AG09309 (cell line): ENCODE measurements at regions not wholly inside any gene's neighbourhood (a gene's known extent, or its start where the extent isn't known, plus 50 kb on each side); places are given as distances from the start of the nearest gene placed in this dataset.

ENCODE experiments used
- DNase-seq: peaks from one replicate; pipeline ENCODE4 v3.0.0-alpha.2; 2010; ENCODE audit warnings: low read depth
- H3K4me3 ChIP-seq: 2 replicates; pipeline ENCODE4 v1.5.1; 2011; ENCODE audit warnings: mild to moderate bottlenecking, low read depth, low read length, moderate library complexity; ENCODE audit not compliant: control insufficient read depth
- CTCF ChIP-seq: IDR thresholded peaks from 2 replicates; pipeline ENCODE4 v1.5.1; 2011; ENCODE audit warnings: mild to moderate bottlenecking, low read depth, low read length, inconsistent platforms; ENCODE audit not compliant: insufficient read depth, control insufficient read depth; ENCODE audit errors: missing control alignments

- no peak for DNase-seq
- H3K4me3 ChIP-seq = no peak overlapping the region
- no peak for TF ChIP-seq CTCF
Observed at GRCh38 chr9:109907810-109908458, 127.9 kb downstream of the PALM2AKAP2 start.

GRCh38 chr9:109908459-109909390, 128.7 kb downstream of the PALM2AKAP2 start:
- no peak overlapping the region for H3K4me3 ChIP-seq
- DNase-seq = no peak
- TF ChIP-seq CTCF = no peak

GRCh38 chr9:109910671-109911518, 130.9 kb downstream of the PALM2AKAP2 start:
- TF ChIP-seq CTCF = no peak
- peak; percentile 54 for DNase-seq
- no peak overlapping the region for H3K4me3 ChIP-seq

- no peak overlapping the region for H3K4me3 ChIP-seq
- no peak for TF ChIP-seq CTCF
- peak; percentile 46 for DNase-seq
Observed at GRCh38 chr9:109912082-109912582, 132.1 kb downstream of the PALM2AKAP2 start.

GRCh38 chr9:109912726-109913460, 132.9 kb downstream of the PALM2AKAP2 start:
- DNase-seq = no peak
- TF ChIP-seq CTCF = no peak
- no peak overlapping the region for H3K4me3 ChIP-seq
